ENCODE measurements at regions not wholly inside any gene's neighbourhood (a gene's known extent, or its start where the extent isn't known, plus 50 kb on each side); places are given as distances from the start of the nearest gene placed in this dataset.
A peak's percentile ranks its signal among the peaks of the same experiment; 100 is the strongest.

GRCh38 chr1:59194621-59195020 is 102.3 kb upstream of the FGGY start:
- peaks cover 5% of the 10 kb centered on the region for H3K4me1 ChIP-seq
- no peaks in the 10 kb centered on the region for H3K36me3 ChIP-seq (replicated peaks in 1 of 2; ENCODE audit: insufficient read depth in 1 of 2, low read depth in 2 of 2)
- TF ChIP-seq CTCF (IDR thresholded peaks at IDR 0.05) (no peak), POLR2A (IDR thresholded peaks at IDR 0.05) (no peak)
- H3K9me3 ChIP-seq, result no peaks in the 10 kb centered on the region
- no peak overlapping the region for H3K27ac ChIP-seq
- ATAC-seq (no peak), DNase-seq (no peak)
- H3K27me3 ChIP-seq, result no peaks in the 10 kb centered on the region
- 96 to 100% methylated on average over 2 of the region's 2 CpGs for whole genome bisulfite sequencing, 2 donors
- intact Hi-C loops (cut with DNase I), result no loop called here
- H3K4me3 ChIP-seq, result no peak overlapping the region

GRCh38 chr1:59195151-59195550 is 101.7 kb upstream of the FGGY start:
- H3K9me3 ChIP-seq, result no peaks in the 10 kb centered on the region
- WGBS, 2 donors, result 77 to 79% methylated on average over 1 of the region's 1 CpG
- intact Hi-C loops (cut with DNase I), result no loop called here
- DNase-seq, result no peak
- H3K27me3 ChIP-seq, result no peaks in the 10 kb centered on the region
- no peak overlapping the region for H3K4me3 ChIP-seq
- H3K27ac ChIP-seq, result no peak overlapping the region
- no peaks in the 10 kb centered on the region for H3K36me3 ChIP-seq (replicated peaks in 1 of 2; ENCODE audit: insufficient read depth in 1 of 2, low read depth in 2 of 2)
- TF ChIP-seq CTCF (IDR thresholded peaks at IDR 0.05) (no peak), POLR2A (IDR thresholded peaks at IDR 0.05) (no peak)
- peaks cover 10% of the 10 kb centered on the region for H3K4me1 ChIP-seq
- ATAC-seq, result no peak

- 63 to 97% methylated on average over 3 to 4 of the region's 4 CpGs for WGBS, 2 donors
- intact Hi-C loops (cut with DNase I), result no loop called here
- DNase-seq (peak in 2 of 4 donors; percentile 7 to 26), ATAC-seq (no peak)
- H3K9me3 ChIP-seq, result no peaks in the 10 kb centered on the region
- no peak overlapping the region for H3K27ac ChIP-seq
- TF ChIP-seq POLR2A (IDR thresholded peaks at IDR 0.05), result no peak
- no peak for TF ChIP-seq CTCF (IDR thresholded peaks at IDR 0.05)
- H3K4me1 ChIP-seq, result peaks cover 13% of the 10 kb centered on the region
- no peak overlapping the region for H3K4me3 ChIP-seq
- no peaks in the 10 kb centered on the region for H3K36me3 ChIP-seq (replicated peaks in 1 of 2; ENCODE audit: insufficient read depth in 1 of 2, low read depth in 2 of 2)
- H3K27me3 ChIP-seq, result no peaks in the 10 kb centered on the region
Measured at GRCh38 chr1:59198564-59198963, 98.3 kb upstream of the FGGY start.

DNA sequence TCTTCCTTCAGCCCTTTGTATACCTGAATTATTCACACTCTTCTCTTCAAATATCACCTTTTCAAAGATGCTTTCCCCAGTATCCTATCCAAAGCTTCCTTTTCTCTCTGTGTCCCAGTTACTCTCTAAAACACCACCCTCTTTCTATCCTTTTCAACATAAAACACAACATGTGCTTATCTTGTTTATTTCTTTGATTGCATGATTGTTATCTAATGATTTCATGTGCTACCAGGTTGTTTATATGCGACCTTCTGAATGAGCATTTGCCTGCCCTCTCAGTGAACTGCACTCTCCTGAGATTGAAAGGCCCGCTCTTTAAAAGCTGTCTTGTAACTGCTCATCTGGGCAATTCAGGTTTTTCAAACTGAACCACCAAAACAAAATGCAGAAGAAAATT is 97.7 kb upstream of the FGGY start:
- TF ChIP-seq POLR2A (IDR thresholded peaks at IDR 0.05), result no peak
- TF ChIP-seq CTCF (IDR thresholded peaks at IDR 0.05), result no peak
- 87 to 89% methylated on average over 2 of the region's 2 CpGs for WGBS, 2 donors
- DNase-seq (no peak), ATAC-seq (no peak)
- intact Hi-C loops (cut with DNase I), result no loop called here
- Histone ChIP-seq H3K4me1 (peaks cover 19% of the 10 kb centered on the region), H3K4me3 (no peak overlapping the region), H3K27ac (no peak overlapping the region), H3K36me3 (replicated peaks in 1 of 2; ENCODE audit: insufficient read depth in 1 of 2, low read depth in 2 of 2) (no peaks in the 10 kb centered on the region), H3K27me3 (no peaks in the 10 kb centered on the region), H3K9me3 (no peaks in the 10 kb centered on the region)

GRCh38 chr1:59199719-59200376 is 97.0 kb upstream of the FGGY start:
- TF ChIP-seq POLR2A (IDR thresholded peaks at IDR 0.05), result no peak
- TF ChIP-seq CTCF (IDR thresholded peaks at IDR 0.05), result no peak
- intact Hi-C loops (cut with DNase I), result no loop called here
- WGBS, 2 donors, result 32 to 33% methylated on average over 4 of the region's 4 CpGs
- Histone ChIP-seq H3K9me3 (no peaks in the 10 kb centered on the region), H3K36me3 (replicated peaks in 1 of 2; ENCODE audit: insufficient read depth in 1 of 2, low read depth in 2 of 2) (no peaks in the 10 kb centered on the region), H3K4me3 (no peak overlapping the region), H3K27me3 (no peaks in the 10 kb centered on the region), H3K27ac (no peak overlapping the region), H3K4me1 (peaks cover 21% of the 10 kb centered on the region)
- peak; percentile 45 for ATAC-seq
- DNase-seq, result peak in 2 of 4 donors; percentile 38
